HEK293 (cell line): ENCODE measurements at regions not wholly inside any gene's neighbourhood (a gene's known extent, or its start where the extent isn't known, plus 50 kb on each side); places are given as distances from the start of the nearest gene placed in this dataset.
"Not testable (repeated sequence)": the region's sequence is repeated elsewhere in the genome, so short reads cannot be mapped to it uniquely, and the experiment has no call there.

Source experiments
- CTCF ChIA-PET: fragments of 350-600 bp; formaldehyde crosslinking; extraction: SDS; loops from one replicate; lab custom pipeline; 2021; ENCODE audit warnings: antibody characterized with exemption; lab: Yijun Ruan, JAX
- POLR2A ChIA-PET: fragments of 300-600 bp; formaldehyde crosslinking; extraction: SDS; loops from one replicate; lab custom pipeline; 2020; ENCODE audit warnings: antibody characterized with exemption, inconsistent platforms; lab: Yijun Ruan, JAX
- H3K27ac ChIP-seq: fragments of 200-500 bp; sonication (Bioruptor generic); 2 replicates; pipeline ENCODE4 v1.5.1; 2014; ENCODE audit warnings: low read depth, low read length, control low read depth, inconsistent platforms; ENCODE audit errors: extremely low read depth
- H3K36me3 ChIP-seq, 2 experiments: fragments of 200-500 bp in 1 of 2; sonication (Bioruptor generic) in 1 of 2; 1 replicate in 1 of 2; 2 replicates in 1 of 2; pipeline ENCODE4 v1.5.1; 2014 to 2017; ENCODE audit warnings: inconsistent platforms in 2 of 2, low read length in 2 of 2; ENCODE audit not compliant: control insufficient read depth in 2 of 2, insufficient read depth in 1 of 2
- H3K4me1 ChIP-seq: fragments of 200-500 bp; sonication (Bioruptor generic); 2 replicates; pipeline ENCODE4 v1.5.1; 2014; ENCODE audit warnings: mild to moderate bottlenecking, low read length, inconsistent platforms; ENCODE audit not compliant: control insufficient read depth, insufficient read depth
- H3K4me3 ChIP-seq: 2 replicates; pipeline ENCODE4 v1.5.1; 2011; ENCODE audit warnings: low read depth, mild to moderate bottlenecking, control low read depth, low read length, moderate library complexity
- H3K9me3 ChIP-seq: fragments of 200-500 bp; sonication (Bioruptor generic); 2 replicates; pipeline ENCODE4 v1.5.1; 2014; ENCODE audit warnings: low read depth, low read length, inconsistent platforms; ENCODE audit not compliant: control insufficient read depth, insufficient read depth
- KLF7 ChIP-seq: fragments of 450-650 bp; formaldehyde crosslinking; IDR thresholded peaks from 2 replicates; pipeline ENCODE4 v1.5.1; 2016; ENCODE audit warnings: missing biosample characterization, missing genetic modification characterization, borderline replicate concordance
- SP2 ChIP-seq: fragments of 450-650 bp; formaldehyde crosslinking; IDR thresholded peaks from 2 replicates; pipeline ENCODE4 v1.5.1; 2016; ENCODE audit warnings: missing biosample characterization, missing genetic modification characterization
- TSHZ1 ChIP-seq: fragments of 450-650 bp; formaldehyde crosslinking; IDR thresholded peaks from 2 replicates; pipeline ENCODE4 v1.5.1; 2016; ENCODE audit warnings: missing biosample characterization, missing genetic modification characterization, borderline replicate concordance
- ZBTB49 ChIP-seq: fragments of 450-650 bp; formaldehyde crosslinking; IDR thresholded peaks from 2 replicates; pipeline ENCODE4 v1.5.1; 2016; ENCODE audit warnings: missing biosample characterization, missing genetic modification characterization, low read depth
- ZEB2 ChIP-seq: fragments of 450-650 bp; formaldehyde crosslinking; IDR thresholded peaks from 2 replicates; pipeline ENCODE4 v1.5.1; 2016; ENCODE audit warnings: missing biosample characterization, missing genetic modification characterization
- ZNF26 ChIP-seq: fragments of 450-650 bp; formaldehyde crosslinking; IDR thresholded peaks from 2 replicates; pipeline ENCODE4 v1.5.1; 2016; ENCODE audit warnings: missing biosample characterization, missing genetic modification characterization
- ZNF341 ChIP-seq: fragments of 450-650 bp; formaldehyde crosslinking; IDR thresholded peaks from 2 replicates; pipeline ENCODE4; 2016; ENCODE audit warnings: low read depth, missing biosample characterization, missing genetic modification characterization
- ZNF514 ChIP-seq: fragments of 450-650 bp; formaldehyde crosslinking; IDR thresholded peaks from 2 replicates; pipeline ENCODE4 v1.5.1; 2016; ENCODE audit warnings: missing biosample characterization, missing genetic modification characterization
- ZNF529 ChIP-seq: fragments of 450-650 bp; formaldehyde crosslinking; IDR thresholded peaks from 2 replicates; pipeline ENCODE4 v1.5.1; 2017; ENCODE audit warnings: missing genetic modification characterization, missing biosample characterization; ENCODE audit not compliant: insufficient replicate concordance
- ZNF549 ChIP-seq: fragments of 450-650 bp; IDR thresholded peaks from 2 replicates; pipeline ENCODE4 v1.5.1; 2018; ENCODE audit warnings: missing biosample characterization, missing genetic modification characterization, mild to moderate bottlenecking, inconsistent platforms, moderate library complexity
- ZNF623 ChIP-seq: fragments of 450-650 bp; formaldehyde crosslinking; IDR thresholded peaks from 2 replicates; pipeline ENCODE4 v1.5.1; 2016; ENCODE audit warnings: missing biosample characterization, missing genetic modification characterization
- ZNF654 ChIP-seq: fragments of 450-650 bp; formaldehyde crosslinking; IDR thresholded peaks from 2 replicates; pipeline ENCODE4 v1.5.1; 2016; ENCODE audit warnings: low read depth, missing biosample characterization, missing genetic modification characterization
- ZNF747 ChIP-seq: fragments of 450-650 bp; formaldehyde crosslinking; IDR thresholded peaks from 2 replicates; pipeline ENCODE4 v1.5.1; 2016; ENCODE audit warnings: missing biosample characterization, missing genetic modification characterization
- ZSCAN4 ChIP-seq: fragments of 450-650 bp; formaldehyde crosslinking; IDR thresholded peaks from 2 replicates; pipeline ENCODE4 v1.5.1; 2017; ENCODE audit warnings: missing biosample characterization, missing genetic modification characterization

- no peaks in the 10 kb centered on the region for H3K36me3 ChIP-seq
- no peak for TF ChIP-seq SP2 (tag by site-specific recombination)
- no peaks in the 10 kb centered on the region for H3K9me3 ChIP-seq
- no peak overlapping the region for H3K27ac ChIP-seq
- CTCF ChIA-PET = no interaction called here
- no peaks in the 10 kb centered on the region for H3K4me1 ChIP-seq
- POLR2A ChIA-PET = no interaction called here
- no peak overlapping the region for H3K4me3 ChIP-seq
Observed at GRCh38 chr3:109411547-109411946, 74.2 kb upstream of the DPPA4 start.

- H3K9me3 ChIP-seq = no peaks in the 10 kb centered on the region
- TF ChIP-seq TSHZ1 (tag by site-specific recombination) (no peak), ZNF26 (tag by site-specific recombination) (no peak), ZNF529 (tag by site-specific recombination) (no peak), ZNF549 (no peak), ZNF747 (tag by site-specific recombination) (no peak)
- CTCF ChIA-PET = no interaction called here
- H3K27ac ChIP-seq = no peak overlapping the region
- H3K36me3 ChIP-seq = no peaks in the 10 kb centered on the region
- POLR2A ChIA-PET = no interaction called here
- no peaks in the 10 kb centered on the region for H3K4me1 ChIP-seq
- no peak overlapping the region for H3K4me3 ChIP-seq
Observed at GRCh38 chr3:109396806-109397205, 59.5 kb upstream of the DPPA4 start.

GRCh38 chr3:109393728-109394127 is 56.4 kb upstream of the DPPA4 start:
- H3K4me3 ChIP-seq, H3K4me1 ChIP-seq, H3K27ac ChIP-seq, CTCF ChIA-PET, H3K9me3 ChIP-seq, POLR2A ChIA-PET, H3K36me3 ChIP-seq: not testable (repeated sequence)

GRCh38 chr3:109392293-109392692 is 54.9 kb upstream of the DPPA4 start:
- H3K9me3 ChIP-seq = no peaks in the 10 kb centered on the region
- H3K4me1 ChIP-seq = no peaks in the 10 kb centered on the region
- H3K27ac ChIP-seq = no peak overlapping the region
- H3K36me3 ChIP-seq = no peaks in the 10 kb centered on the region
- POLR2A ChIA-PET = no interaction called here
- CTCF ChIA-PET = no interaction called here
- no peak overlapping the region for H3K4me3 ChIP-seq
- TF ChIP-seq ZEB2 (tag by site-specific recombination) = no peak
- TF ChIP-seq ZSCAN4 (tag by site-specific recombination) = peak; percentile 80

- H3K4me3 ChIP-seq = no peak overlapping the region
- H3K9me3 ChIP-seq = no peaks in the 10 kb centered on the region
- no peaks in the 10 kb centered on the region for H3K36me3 ChIP-seq
- no peak overlapping the region for H3K27ac ChIP-seq
- POLR2A ChIA-PET = no interaction called here
- CTCF ChIA-PET = no interaction called here
- no peaks in the 10 kb centered on the region for H3K4me1 ChIP-seq
- TF ChIP-seq ZNF341 (tag by site-specific recombination) = no peak
- no peak for TF ChIP-seq ZNF623 (tag by site-specific recombination)
- no peak for TF ChIP-seq ZNF654 (tag by site-specific recombination)
- no peak for TF ChIP-seq KLF7
- TF ChIP-seq ZNF514 = no peak
- TF ChIP-seq ZBTB49 (tag by site-specific recombination) = no peak
Observed at GRCh38 chr3:109387621-109388020, 50.3 kb upstream of the DPPA4 start.
